Prostate gland (tissue), 2 donors: ENCODE measurements at regions not wholly inside any gene's neighbourhood (a gene's known extent, or its start where the extent isn't known, plus 50 kb on each side); places are given as distances from the start of the nearest gene placed in this dataset.

ENCODE experiments used
- CTCF ChIP-seq, 4 experiments: fragments of 200-600 bp in 2 of 4; fragments of 450-650 bp in 2 of 4; sonication (generic) in 2 of 4; IDR thresholded peaks; 1 replicate in 3 of 4; 2 replicates in 1 of 4; pipeline ENCODE4 v1.5.1; 2016 to 2019; ENCODE audit warnings: antibody characterized with exemption in 4 of 4, mild to moderate bottlenecking in 2 of 4, moderate library complexity in 2 of 4
- POLR2A ChIP-seq: fragments of 450-650 bp; IDR thresholded peaks from one replicate; pipeline ENCODE4 v1.6.1; 2016; ENCODE audit warnings: antibody characterized with exemption, mild to moderate bottlenecking

DNA sequence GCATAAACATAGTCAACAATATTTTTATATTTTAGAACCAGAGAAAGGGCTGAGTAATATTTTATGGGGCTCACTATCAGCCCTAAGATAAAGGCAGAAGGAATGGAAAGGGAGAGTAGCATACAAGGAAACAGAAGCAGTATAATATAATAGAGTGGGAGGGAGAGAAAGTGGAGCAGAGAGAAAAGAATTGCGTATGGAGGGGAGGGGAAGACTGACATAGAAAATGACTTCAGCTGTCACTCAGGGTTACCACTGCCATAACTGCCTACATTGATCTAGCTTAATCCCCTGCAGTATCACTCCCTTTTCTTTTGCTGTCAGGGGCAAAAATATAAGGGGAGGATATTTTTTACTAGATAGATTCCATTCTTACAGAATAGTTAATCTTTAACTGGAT lies 1133.5 kb upstream of the MAP3K7 start:
- TF ChIP-seq CTCF (IDR thresholded peaks at IDR 0.05) = no peak
- no peak for TF ChIP-seq POLR2A
